OCI-LY7 (cell line): ENCODE measurements at regions not wholly inside any gene's neighbourhood (a gene's known extent, or its start where the extent isn't known, plus 50 kb on each side); places are given as distances from the start of the nearest gene placed in this dataset.

Source experiments
- BruUV-seq: library from RNA; stranded (reverse); fragments of 400-500 nt; replicated peaks from 2 replicates; lab custom pipeline; 2021; lab: Mats Ljungman, UMichigan
- CTCF ChIA-PET: fragments of 300-600 bp; sonication (Branson Sonifier 250); formaldehyde crosslinking; loops from one replicate; lab custom pipeline; 2022; ENCODE audit warnings: antibody characterized with exemption; ENCODE audit not compliant: unreplicated experiment; lab: Charles Lee
- POLR2A ChIA-PET: fragments of 300-600 bp; sonication (Branson Sonifier 250); formaldehyde crosslinking; loops from one replicate; lab custom pipeline; 2022; ENCODE audit warnings: antibody characterized with exemption; lab: Charles Lee
- DNase-seq: peaks from one replicate; pipeline ENCODE4 v3.0.0-alpha.2; 2015; ENCODE audit warnings: low spot score
- H2AFZ ChIP-seq: fragments of 200-600 bp; sonication (generic), shearing (Covaris generic); 2 replicates; pipeline ENCODE4 v1.6.1; 2014; ENCODE audit warnings: mild to moderate bottlenecking, antibody characterized with exemption, low read length, moderate library complexity
- H3K27ac ChIP-seq: fragments of 200-600 bp; sonication (generic); 2 replicates; pipeline ENCODE4 v1.5.1; 2014; ENCODE audit warnings: mixed run types, low read depth, mild to moderate bottlenecking, moderate library complexity, low read length, inconsistent platforms; ENCODE audit not compliant: poor library complexity, severe bottlenecking
- H3K36me3 ChIP-seq: fragments of 200-600 bp; sonication (generic); 2 replicates; pipeline ENCODE4 v1.6.1; 2014; ENCODE audit warnings: mild to moderate bottlenecking, antibody characterized with exemption, low read length, moderate library complexity, mixed read lengths; ENCODE audit not compliant: insufficient read depth
- H3K4me1 ChIP-seq: fragments of 200-600 bp; sonication (generic); 2 replicates; pipeline ENCODE4 v1.5.1; 2014; ENCODE audit warnings: mild to moderate bottlenecking, low read length; ENCODE audit not compliant: insufficient read depth, poor library complexity, severe bottlenecking
- H3K4me2 ChIP-seq: fragments of 200-600 bp; sonication (generic); 2 replicates; pipeline ENCODE4 v1.6.1; 2014; ENCODE audit warnings: mild to moderate bottlenecking, low read length
- H3K4me3 ChIP-seq: fragments of 200-600 bp; sonication (generic); 2 replicates; pipeline ENCODE4 v1.5.1; 2014; ENCODE audit warnings: mild to moderate bottlenecking, low read depth, low read length; ENCODE audit not compliant: poor library complexity, severe bottlenecking
- H3K79me2 ChIP-seq: fragments of 200-600 bp; sonication (generic); 2 replicates; pipeline ENCODE4 v1.6.1; 2016; ENCODE audit warnings: low read depth, mild to moderate bottlenecking, low read length, moderate library complexity, mixed read lengths; ENCODE audit not compliant: insufficient read depth
- H3K9me2 ChIP-seq: fragments of 200-600 bp; sonication (generic); 2 replicates; pipeline ENCODE4 v1.6.1; 2016; ENCODE audit warnings: mild to moderate bottlenecking, low read length, mixed read lengths; ENCODE audit not compliant: insufficient read depth
- H3K9me3 ChIP-seq: fragments of 200-600 bp; sonication (generic); 2 replicates; pipeline ENCODE4 v1.6.1; 2014; ENCODE audit warnings: mild to moderate bottlenecking, mixed run types, low read length, mixed read lengths
- H4K20me1 ChIP-seq: fragments of 200-600 bp; sonication (generic); 2 replicates; pipeline ENCODE4 v1.6.1; 2014; ENCODE audit warnings: mild to moderate bottlenecking, antibody characterized with exemption, low read length, moderate library complexity, mixed read lengths; ENCODE audit not compliant: insufficient read depth
- EZH2phosphoT487 ChIP-seq: fragments of 200-600 bp; sonication (generic); IDR thresholded peaks from 2 replicates; pipeline ENCODE4 v1.6.1; 2018; ENCODE audit warnings: low read depth, borderline replicate concordance, mild to moderate bottlenecking, mixed run types, antibody characterized with exemption, low read length, moderate library complexity, mixed read lengths
- intact Hi-C: fragments of 100-400 bp; cut with micrococcal nuclease; formaldehyde crosslinking; loops from one replicate; pipeline ENCODE4 v1.10.0; 2022; ENCODE audit not compliant: unreplicated experiment
- TF ChIP-seq, protein P1 (sequence below): fragments of 200-600 bp; sonication (generic); conservative IDR thresholded peaks from 2 replicates; pipeline ENCODE4 v1.5.1; 2014; ENCODE audit warnings: mild to moderate bottlenecking, antibody characterized with exemption, low read length, moderate library complexity, mixed read lengths

DNA sequence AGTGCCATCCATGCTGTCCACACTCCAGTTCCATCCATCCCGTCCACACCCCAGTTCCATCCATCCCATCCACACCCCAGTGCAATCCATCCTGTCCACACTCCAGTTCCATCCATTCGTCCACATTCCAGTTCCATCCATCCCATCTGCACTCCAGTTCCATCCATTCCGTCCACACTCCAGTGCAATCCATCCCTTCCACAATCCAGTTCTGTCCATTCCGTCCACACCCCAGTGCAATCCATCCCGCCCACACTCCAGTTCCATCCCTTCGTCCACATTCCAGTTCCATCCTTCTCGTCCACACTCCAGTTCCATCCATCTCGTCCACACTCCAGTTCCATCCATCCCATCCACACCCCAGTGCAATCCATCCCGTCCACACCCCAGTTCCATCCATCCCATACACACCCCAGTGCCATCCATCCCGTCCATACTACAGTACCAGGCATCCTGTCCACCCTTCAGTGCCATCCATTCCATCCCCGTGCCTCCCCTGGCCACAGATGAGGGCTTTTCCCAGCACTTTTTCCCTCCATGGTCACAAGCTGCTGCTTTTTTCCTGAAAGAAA is 704.0 kb downstream of the BRD1 start:
- TF ChIP-seq, protein P1, sequence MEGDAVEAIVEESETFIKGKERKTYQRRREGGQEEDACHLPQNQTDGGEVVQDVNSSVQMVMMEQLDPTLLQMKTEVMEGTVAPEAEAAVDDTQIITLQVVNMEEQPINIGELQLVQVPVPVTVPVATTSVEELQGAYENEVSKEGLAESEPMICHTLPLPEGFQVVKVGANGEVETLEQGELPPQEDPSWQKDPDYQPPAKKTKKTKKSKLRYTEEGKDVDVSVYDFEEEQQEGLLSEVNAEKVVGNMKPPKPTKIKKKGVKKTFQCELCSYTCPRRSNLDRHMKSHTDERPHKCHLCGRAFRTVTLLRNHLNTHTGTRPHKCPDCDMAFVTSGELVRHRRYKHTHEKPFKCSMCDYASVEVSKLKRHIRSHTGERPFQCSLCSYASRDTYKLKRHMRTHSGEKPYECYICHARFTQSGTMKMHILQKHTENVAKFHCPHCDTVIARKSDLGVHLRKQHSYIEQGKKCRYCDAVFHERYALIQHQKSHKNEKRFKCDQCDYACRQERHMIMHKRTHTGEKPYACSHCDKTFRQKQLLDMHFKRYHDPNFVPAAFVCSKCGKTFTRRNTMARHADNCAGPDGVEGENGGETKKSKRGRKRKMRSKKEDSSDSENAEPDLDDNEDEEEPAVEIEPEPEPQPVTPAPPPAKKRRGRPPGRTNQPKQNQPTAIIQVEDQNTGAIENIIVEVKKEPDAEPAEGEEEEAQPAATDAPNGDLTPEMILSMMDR = no peak
- no peak for TF ChIP-seq EZH2phosphoT487
- H3K4me3 ChIP-seq = no peak overlapping the region
- no peak overlapping the region for H3K4me2 ChIP-seq
- DNase-seq = no peak
- H3K9me2 ChIP-seq = no peaks in the 10 kb centered on the region
- CTCF ChIA-PET = no interaction called here
- H2AFZ ChIP-seq = no peak overlapping the region
- H3K36me3 ChIP-seq = no peaks in the 10 kb centered on the region
- POLR2A ChIA-PET = no interaction called here
- H4K20me1 ChIP-seq = no peaks in the 10 kb centered on the region
- no peaks in the 10 kb centered on the region for H3K4me1 ChIP-seq
- H3K27ac ChIP-seq = no peak overlapping the region
- intact Hi-C loops = no loop called here
- no TSS peak for BruUV-seq
- H3K9me3 ChIP-seq = 0 out of 2 replicates have a peak, but pooled peaks cover 3% of the 10 kb centered on the region
- H3K79me2 ChIP-seq = no peaks in the 10 kb centered on the region

DNA sequence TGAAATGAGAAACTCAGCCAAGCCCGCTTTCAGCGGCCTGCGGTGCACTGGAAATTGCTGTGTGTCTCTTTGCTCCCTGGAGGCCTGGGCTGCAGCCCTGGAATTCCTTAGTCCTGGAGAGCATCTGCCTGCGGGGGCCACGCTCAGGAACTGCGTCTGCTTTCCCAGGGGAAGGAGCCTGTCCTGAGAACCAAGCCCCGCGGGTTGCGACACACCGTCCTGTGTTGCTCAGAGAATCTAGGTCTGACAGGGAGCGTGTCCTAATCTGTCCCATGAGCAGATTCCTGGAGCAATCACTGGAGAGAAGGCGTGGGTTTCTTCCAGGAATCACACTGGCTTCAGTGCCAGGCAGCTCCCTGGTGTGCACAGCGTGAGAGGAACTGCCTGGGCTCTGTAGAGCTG is 708.1 kb downstream of the BRD1 start:
- DNase-seq = no peak
- TF ChIP-seq, protein P1 = no peak
- no peak for TF ChIP-seq EZH2phosphoT487
- CTCF ChIA-PET = no interaction called here
- BruUV-seq = no TSS peak
- no peak overlapping the region for H3K4me2 ChIP-seq
- H3K4me1 ChIP-seq = no peaks in the 10 kb centered on the region
- H3K9me3 ChIP-seq = 0 out of 2 replicates have a peak, but pooled peaks cover 3% of the 10 kb centered on the region
- POLR2A ChIA-PET = no interaction called here
- H2AFZ ChIP-seq = no peak overlapping the region
- H3K79me2 ChIP-seq = no peaks in the 10 kb centered on the region
- no peak overlapping the region for H3K4me3 ChIP-seq
- no peaks in the 10 kb centered on the region for H4K20me1 ChIP-seq
- H3K36me3 ChIP-seq = no peaks in the 10 kb centered on the region
- intact Hi-C loops = no loop called here
- H3K9me2 ChIP-seq = no peaks in the 10 kb centered on the region
- H3K27ac ChIP-seq = no peak overlapping the region

DNA sequence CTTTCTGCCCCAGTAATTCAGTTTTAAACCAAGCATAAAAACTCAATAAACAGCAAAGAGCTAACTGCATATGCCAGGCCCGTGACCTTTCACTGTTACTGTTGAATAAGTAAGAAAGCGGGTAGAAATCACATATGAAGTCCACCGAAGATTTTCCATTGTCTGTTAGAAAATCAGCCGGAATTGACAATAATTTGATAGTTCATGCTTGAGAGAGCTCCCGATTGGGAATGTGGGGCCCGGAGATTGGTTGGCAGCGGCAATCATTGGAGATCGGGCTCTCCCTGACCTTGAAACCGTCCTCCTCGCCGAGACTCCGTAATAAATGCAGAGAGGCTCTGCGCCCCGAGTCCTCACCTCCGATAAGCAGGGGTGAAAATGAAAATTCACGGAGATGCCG is 709.6 kb downstream of the BRD1 start:
- POLR2A ChIA-PET = no interaction called here
- CTCF ChIA-PET = no interaction called here
- H3K4me1 ChIP-seq = no peaks in the 10 kb centered on the region
- no peaks in the 10 kb centered on the region for H4K20me1 ChIP-seq
- TF ChIP-seq, protein P1 = no peak
- no peak for TF ChIP-seq EZH2phosphoT487
- H3K4me2 ChIP-seq = no peak overlapping the region
- H2AFZ ChIP-seq = no peak overlapping the region
- 0 out of 2 replicates have a peak, but pooled peaks cover 3% of the 10 kb centered on the region for H3K9me3 ChIP-seq
- no TSS peak for BruUV-seq
- H3K79me2 ChIP-seq = no peaks in the 10 kb centered on the region
- no peak overlapping the region for H3K4me3 ChIP-seq
- no peaks in the 10 kb centered on the region for H3K9me2 ChIP-seq
- no peak overlapping the region for H3K27ac ChIP-seq
- no peak for DNase-seq
- no peaks in the 10 kb centered on the region for H3K36me3 ChIP-seq
- intact Hi-C loops = no loop called here
